B cell (primary cell): ENCODE measurements at regions not wholly inside any gene's neighbourhood (a gene's known extent, or its start where the extent isn't known, plus 50 kb on each side); places are given as distances from the start of the nearest gene placed in this dataset.

Source experiments
- ATAC-seq: fragments of 200-7000 bp; cut with Tn5 transposase; one replicate; pipeline ENCODE4 v1.10.0; 2021; ENCODE audit warnings: low read depth, mild to moderate bottlenecking, moderate number of reproducible peaks, moderate library complexity
- CTCF ChIA-PET: fragments of 350-600 bp; sonication (Branson Sonifier 250); formaldehyde crosslinking; loops from one replicate; lab custom pipeline; 2021; ENCODE audit warnings: antibody characterized with exemption, inconsistent platforms; lab: Charles Lee
- POLR2A ChIA-PET: fragments of 350-600 bp; sonication (Branson Sonifier 250); formaldehyde crosslinking; loops from one replicate; lab custom pipeline; 2021; ENCODE audit warnings: antibody characterized with exemption; lab: Charles Lee
- DNase-seq: peaks from one replicate; pipeline ENCODE4 v3.0.0; 2013
- H2AFZ ChIP-seq: 2 replicates; pipeline ENCODE4 v1.6.1; 2012; ENCODE audit warnings: mild to moderate bottlenecking, low read depth, low read length; ENCODE audit not compliant: insufficient read depth, poor library complexity, severe bottlenecking
- H3K27ac ChIP-seq, 2 donors: 1 replicate in 1 of 2; 2 replicates in 1 of 2; pipeline ENCODE4 v1.5.1; 2012 to 2013; ENCODE audit warnings: low read length in 2 of 2, mild to moderate bottlenecking in 2 of 2, moderate library complexity in 1 of 2
- H3K27me3 ChIP-seq, 4 experiments: fragments of 200-600 bp in 1 of 4; sonication (generic) in 1 of 4; replicated peaks in 1 of 4; 1 replicate in 2 of 4; 2 replicates in 2 of 4; pipeline versions ENCODE4 v1.6.1 to v1.7.0; 2013 to 2016; ENCODE audit warnings: low read length in 3 of 4, mild to moderate bottlenecking in 2 of 4, mixed read lengths in 1 of 4, moderate library complexity in 1 of 4; ENCODE audit not compliant: insufficient read depth in 4 of 4, control insufficient read depth in 3 of 4; ENCODE audit errors: control extremely low read depth in 1 of 4
- H3K36me3 ChIP-seq, 2 experiments: replicated peaks in 1 of 2; 1 replicate in 1 of 2; 2 replicates in 1 of 2; pipeline versions ENCODE4 v1.6.1 to v1.7.1; 2013; ENCODE audit warnings: low read length in 1 of 2; ENCODE audit not compliant: insufficient read depth in 2 of 2, control insufficient read depth in 1 of 2; ENCODE audit errors: control extremely low read depth in 1 of 2, extremely low read depth in 1 of 2
- H3K4me1 ChIP-seq, 2 donors: fragments of 200-600 bp in 1 of 2; sonication (generic) in 1 of 2; 1 replicate in 1 of 2; 2 replicates in 1 of 2; pipeline versions ENCODE4 v1.5.1 to v1.6.1; 2013 to 2017; ENCODE audit warnings: low read length in 2 of 2; ENCODE audit not compliant: control insufficient read depth in 2 of 2, insufficient read depth in 2 of 2
- H3K4me2 ChIP-seq: replicated peaks from 2 replicates; pipeline ENCODE3; 2012; ENCODE audit warnings: mild to moderate bottlenecking, low read depth, low read length; ENCODE audit not compliant: poor library complexity, severe bottlenecking
- H3K4me3 ChIP-seq, 5 experiments: fragments of 200-600 bp in 1 of 5; sonication (generic) in 1 of 5; 1 replicate in 3 of 5; 2 replicates in 2 of 5; pipeline versions ENCODE4 v1.5.1 to v1.7.0; 2011 to 2016; ENCODE audit warnings: low read length in 4 of 5, mild to moderate bottlenecking in 4 of 5, low read depth in 2 of 5, control low read depth in 1 of 5, moderate library complexity in 1 of 5; ENCODE audit not compliant: insufficient read depth in 1 of 5; ENCODE audit errors: control extremely low read depth in 1 of 5, extremely low read depth in 1 of 5
- H3K79me2 ChIP-seq: fragments of 200-600 bp; sonication (generic); one replicate; pipeline ENCODE4 v1.6.0; 2016; ENCODE audit warnings: low read length; ENCODE audit not compliant: control insufficient read depth, insufficient read depth
- H3K9ac ChIP-seq: fragments of 200-600 bp; sonication (generic); 2 replicates; pipeline ENCODE4 v1.6.1; 2017; ENCODE audit warnings: mild to moderate bottlenecking, low read length, moderate library complexity
- H3K9me3 ChIP-seq, 3 donors: one replicate each; pipeline versions ENCODE4 v1.6.1 to v1.7.1; 2013; ENCODE audit warnings: low read length in 2 of 3; ENCODE audit not compliant: control insufficient read depth in 2 of 3, insufficient read depth in 1 of 3; ENCODE audit errors: control extremely low read depth in 1 of 3
- H4K20me1 ChIP-seq: 2 replicates; pipeline ENCODE4 v1.6.0; 2012; ENCODE audit warnings: mild to moderate bottlenecking, low read length; ENCODE audit not compliant: insufficient read depth, control insufficient read depth, poor library complexity, severe bottlenecking
- H3K27ac Mint-ChIP-seq: one replicate; pipeline ENCODE4 v1.8.0; 2021; ENCODE audit warnings: mixed read lengths
- H3K27me3 Mint-ChIP-seq: one replicate; pipeline ENCODE4 v1.8.0; 2021; ENCODE audit warnings: mixed read lengths
- H3K4me1 Mint-ChIP-seq: one replicate; pipeline ENCODE4 v1.8.0; 2021; ENCODE audit warnings: mixed read lengths
- H3K4me3 Mint-ChIP-seq: one replicate; pipeline ENCODE4 v1.8.0; 2021; ENCODE audit warnings: mixed read lengths
- H3K9me3 Mint-ChIP-seq: one replicate; pipeline ENCODE4 v1.8.0; 2022; ENCODE audit warnings: mixed read lengths; ENCODE audit not compliant: insufficient read depth
- CTCF ChIP-seq: fragments of 200-600 bp; IDR thresholded peaks from one replicate; pipeline ENCODE4 v1.8.0; 2022; ENCODE audit warnings: antibody characterized with exemption, mild to moderate bottlenecking
- EZH2 ChIP-seq: IDR thresholded peaks from 2 replicates; pipeline ENCODE4 v1.6.1; 2012; ENCODE audit warnings: borderline replicate concordance, low read depth, mild to moderate bottlenecking, moderate library complexity, low read length; ENCODE audit not compliant: insufficient read depth, poor library complexity, severe bottlenecking
- WGBS: methylation state at CpG from one replicate; pipeline ENCODE4 v1.1.5; 2013; ENCODE audit warnings: missing lambda C conversion rate; ENCODE audit not compliant: insufficient coverage; 5-methylcytosine and 5-hydroxymethylcytosine counted together
- intact Hi-C: fragments of 100-400 bp; cut with micrococcal nuclease; formaldehyde crosslinking; loops from one replicate; pipeline ENCODE4 v1.10.0; 2022

- Mint-ChIP-seq H3K4me1 (no peaks in the 10 kb centered on the region), H3K27ac (no peak overlapping the region), H3K27me3 (no peaks in the 10 kb centered on the region), H3K9me3 (no peaks in the 10 kb centered on the region), H3K4me3 (no peak overlapping the region)
- DNase-seq (no peak), ATAC-seq (no peak)
- H3K36me3 ChIP-seq = no peaks in the 10 kb centered on the region
- no peaks in the 10 kb centered on the region for H3K9me3 ChIP-seq
- WGBS = 100% methylated on average over 3 of the region's 5 CpGs
- no peaks in the 10 kb centered on the region for H3K4me1 ChIP-seq
- H3K4me2 ChIP-seq = no peak overlapping the region
- no peak overlapping the region for H3K27ac ChIP-seq
- H3K79me2 ChIP-seq = no peaks in the 10 kb centered on the region
- ChIA-PET POLR2A (no interaction called here), CTCF (no interaction called here)
- intact Hi-C loops = no loop called here
- H4K20me1 ChIP-seq = no peaks in the 10 kb centered on the region
- H3K4me3 ChIP-seq = no peak overlapping the region
- no peak overlapping the region for H2AFZ ChIP-seq
- H3K9ac ChIP-seq = no peak overlapping the region
- H3K27me3 ChIP-seq = no peaks in the 10 kb centered on the region
- TF ChIP-seq CTCF (no peak), EZH2 (no peak)
Measured at GRCh38 chr2:138185827-138186226, 221.6 kb downstream of the HNMT start.

GRCh38 chr2:138187221-138187620 lies 222.9 kb downstream of the HNMT start:
- ChIA-PET POLR2A (no interaction called here), CTCF (no interaction called here)
- Mint-ChIP-seq H3K4me1 (no peaks in the 10 kb centered on the region), H3K27me3 (no peaks in the 10 kb centered on the region), H3K4me3 (no peak overlapping the region), H3K27ac (no peak overlapping the region), H3K9me3 (no peaks in the 10 kb centered on the region)
- H3K27ac ChIP-seq = no peak overlapping the region
- no peaks in the 10 kb centered on the region for H3K4me1 ChIP-seq
- H3K27me3 ChIP-seq = no peaks in the 10 kb centered on the region
- H3K4me3 ChIP-seq = no peak overlapping the region
- H3K36me3 ChIP-seq = no peaks in the 10 kb centered on the region
- no peaks in the 10 kb centered on the region for H3K9me3 ChIP-seq
- no peak for TF ChIP-seq CTCF
- no peak for TF ChIP-seq EZH2
- intact Hi-C loops = no loop called here
- no peak overlapping the region for H2AFZ ChIP-seq
- H3K79me2 ChIP-seq = no peaks in the 10 kb centered on the region
- 90% methylated on average over 5 of the region's 5 CpGs for WGBS
- no peak overlapping the region for H3K4me2 ChIP-seq
- DNase-seq (no peak), ATAC-seq (no peak)
- H4K20me1 ChIP-seq = no peaks in the 10 kb centered on the region
- no peak overlapping the region for H3K9ac ChIP-seq
